GM23338 (cell line): ENCODE measurements at regions not wholly inside any gene's neighbourhood (a gene's known extent, or its start where the extent isn't known, plus 50 kb on each side); places are given as distances from the start of the nearest gene placed in this dataset.
A peak's percentile ranks its signal among the peaks of the same experiment; 100 is the strongest.

ENCODE experiments used
- ATAC-seq: fragments of 200-7000 bp; cut with Tn5 transposase; 3 replicates; pipeline ENCODE4 v1.9.1; 2020
- DNase-seq: peaks from one replicate; pipeline ENCODE4 v3.0.0-alpha.2; 2015; ENCODE audit warnings: low spot score
- H2AFZ ChIP-seq: fragments of 200-600 bp; sonication (generic); 2 replicates; pipeline ENCODE4 v1.8.0; 2016; ENCODE audit warnings: antibody characterized with exemption, mild to moderate bottlenecking, moderate library complexity
- H3F3A ChIP-seq: fragments of 200-600 bp; sonication (generic); replicated peaks from 2 replicates; pipeline ENCODE4 v1.8.0; 2017; ENCODE audit warnings: antibody characterized with exemption, mixed run types, low read depth
- H3K27ac ChIP-seq: fragments of 200-600 bp; sonication (generic); 2 replicates; pipeline ENCODE4 v1.6.1; 2016; ENCODE audit warnings: low read depth
- H3K27me3 ChIP-seq: fragments of 200-600 bp; sonication (generic); 2 replicates; pipeline ENCODE4 v1.8.0; 2016; ENCODE audit warnings: mild to moderate bottlenecking, mixed run types, moderate library complexity; ENCODE audit not compliant: insufficient read depth
- H3K36me3 ChIP-seq: fragments of 200-600 bp; sonication (generic); 2 replicates; pipeline ENCODE4 v1.8.0; 2016; ENCODE audit warnings: mild to moderate bottlenecking; ENCODE audit not compliant: insufficient read depth
- H3K4me1 ChIP-seq: fragments of 200-600 bp; sonication (generic); 2 replicates; pipeline ENCODE4 v1.8.0; 2016; ENCODE audit warnings: mild to moderate bottlenecking, moderate library complexity; ENCODE audit not compliant: insufficient read depth
- H3K4me2 ChIP-seq: fragments of 200-600 bp; sonication (generic); 2 replicates; pipeline ENCODE4 v1.7.1; 2017; ENCODE audit warnings: mixed run types
- H3K4me3 ChIP-seq: fragments of 200-600 bp; sonication (generic); 2 replicates; pipeline ENCODE4 v1.6.1; 2016; ENCODE audit warnings: mixed run types
- H3K79me2 ChIP-seq: fragments of 200-600 bp; sonication (generic); replicated peaks from 2 replicates; pipeline ENCODE4 v1.8.0; 2017; ENCODE audit warnings: mild to moderate bottlenecking; ENCODE audit not compliant: insufficient read depth
- H3K9me2 ChIP-seq: fragments of 200-600 bp; sonication (generic); 2 replicates; pipeline ENCODE4 v1.8.0; 2017; ENCODE audit not compliant: insufficient read depth
- H4K20me1 ChIP-seq: fragments of 200-600 bp; sonication (generic); replicated peaks from 2 replicates; pipeline ENCODE4 v1.8.0; 2017; ENCODE audit warnings: mild to moderate bottlenecking; ENCODE audit not compliant: insufficient read depth
- H3K27ac Mint-ChIP-seq: 2 replicates; pipeline ENCODE4 v1.8.0; 2020; ENCODE audit warnings: inconsistent platforms, mild to moderate bottlenecking, moderate library complexity, mixed read lengths
- H3K27me3 Mint-ChIP-seq: 3 replicates; pipeline ENCODE4 v1.8.0; 2022; ENCODE audit warnings: low read depth, mild to moderate bottlenecking, moderate library complexity, mixed read lengths, inconsistent platforms; ENCODE audit not compliant: insufficient read depth, poor library complexity
- H3K36me3 Mint-ChIP-seq: 3 replicates; pipeline ENCODE4 v1.8.0; 2021; ENCODE audit warnings: low read depth, mild to moderate bottlenecking, inconsistent platforms, moderate library complexity, mixed read lengths
- H3K4me1 Mint-ChIP-seq: 3 replicates; pipeline ENCODE4 v1.8.0; 2020; ENCODE audit warnings: mild to moderate bottlenecking, inconsistent platforms, mixed read lengths
- H3K4me3 Mint-ChIP-seq: 3 replicates; pipeline ENCODE4 v1.8.0; 2021; ENCODE audit warnings: moderate library complexity, mild to moderate bottlenecking, inconsistent platforms, mixed read lengths
- H3K9me3 Mint-ChIP-seq: 3 replicates; pipeline ENCODE4 v1.8.0; 2020; ENCODE audit warnings: moderate library complexity, mild to moderate bottlenecking, inconsistent platforms, mixed read lengths
- CREB1 ChIP-seq: fragments of 250-450 bp; sonication (Bioruptor Pico); IDR thresholded peaks from 2 replicates; pipeline ENCODE4 v1.5.0; 2020; ENCODE audit warnings: low read depth, mild to moderate bottlenecking, moderate library complexity
- EZH2 ChIP-seq: fragments of 200-600 bp; sonication (generic); IDR thresholded peaks from one replicate; pipeline ENCODE4 v1.8.0; 2017; ENCODE audit warnings: antibody characterized with exemption, mild to moderate bottlenecking, low read depth; ENCODE audit not compliant: unreplicated experiment
- EZH2phosphoT487 ChIP-seq: fragments of 200-600 bp; sonication (generic); IDR thresholded peaks from one replicate; pipeline ENCODE4 v1.8.1; 2018; ENCODE audit warnings: antibody characterized with exemption; ENCODE audit not compliant: unreplicated experiment
- JUNB ChIP-seq: IDR thresholded peaks from one replicate; pipeline ENCODE4 v1.6.1; 2016; ENCODE audit warnings: antibody characterized with exemption; ENCODE audit not compliant: unreplicated experiment
- POLR2AphosphoS5 ChIP-seq: IDR thresholded peaks from 2 replicates; pipeline ENCODE4 v1.6.1; 2016; ENCODE audit warnings: antibody characterized with exemption, low read depth
- STAT1 ChIP-seq: IDR thresholded peaks from one replicate; pipeline ENCODE4 v1.6.1; 2016; ENCODE audit warnings: antibody characterized with exemption; ENCODE audit not compliant: unreplicated experiment
- TF ChIP-seq, protein P1 (sequence below): IDR thresholded peaks from one replicate; pipeline ENCODE4 v1.6.1; 2018; ENCODE audit warnings: antibody characterized with exemption; ENCODE audit not compliant: unreplicated experiment
- TF ChIP-seq, protein P2 (sequence below): fragments of 250-450 bp; sonication (Bioruptor Pico); IDR thresholded peaks from 2 replicates; pipeline ENCODE4 v1.5.0; 2020; ENCODE audit warnings: mild to moderate bottlenecking, moderate library complexity
- TF ChIP-seq, protein P3 (sequence below), 2 experiments: fragments of 200-600 bp in 1 of 2; sonication (generic) in 1 of 2; conservative IDR thresholded peaks; 2 replicates each; pipeline versions ENCODE4 v1.5.1 to v1.6.1; 2016 to 2017; ENCODE audit warnings: antibody characterized with exemption in 2 of 2, low read depth in 2 of 2, mild to moderate bottlenecking in 2 of 2, moderate library complexity in 1 of 2

DNA sequence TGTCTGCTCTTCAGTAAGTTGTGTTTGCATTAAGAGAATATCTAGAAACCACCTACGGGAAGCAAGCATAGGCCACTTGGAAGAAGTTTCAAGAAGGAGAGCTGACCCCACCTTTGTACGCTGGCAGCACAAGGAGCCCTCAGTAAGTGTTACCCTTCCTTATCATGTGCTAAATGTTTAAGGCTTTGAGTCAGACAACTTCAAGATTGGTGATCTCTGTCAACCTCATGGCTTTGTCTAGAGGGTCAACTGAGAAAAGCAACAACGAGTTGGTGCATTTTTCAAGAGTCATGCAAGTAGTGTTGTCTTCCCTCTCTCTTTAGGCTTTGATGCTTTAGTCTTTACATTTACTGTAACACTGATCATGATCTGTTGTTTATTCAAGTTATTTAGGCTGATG lies 53.2 kb upstream of the SPTLC3 start:
- no peaks in the 10 kb centered on the region for H3K36me3 ChIP-seq

More for the DNA sequence above, 53.2 kb upstream of the SPTLC3 start:
- no peaks in the 10 kb centered on the region for H3K4me1 Mint-ChIP-seq
- no peak overlapping the region for H3K4me3 ChIP-seq
- H3K4me3 Mint-ChIP-seq, result no peak overlapping the region
- no peak for DNase-seq
- H3K27ac Mint-ChIP-seq, result no peak overlapping the region
- no peak overlapping the region for H3K4me2 ChIP-seq
- H3K9me2 ChIP-seq, result no peaks in the 10 kb centered on the region
- TF ChIP-seq, protein P1, sequence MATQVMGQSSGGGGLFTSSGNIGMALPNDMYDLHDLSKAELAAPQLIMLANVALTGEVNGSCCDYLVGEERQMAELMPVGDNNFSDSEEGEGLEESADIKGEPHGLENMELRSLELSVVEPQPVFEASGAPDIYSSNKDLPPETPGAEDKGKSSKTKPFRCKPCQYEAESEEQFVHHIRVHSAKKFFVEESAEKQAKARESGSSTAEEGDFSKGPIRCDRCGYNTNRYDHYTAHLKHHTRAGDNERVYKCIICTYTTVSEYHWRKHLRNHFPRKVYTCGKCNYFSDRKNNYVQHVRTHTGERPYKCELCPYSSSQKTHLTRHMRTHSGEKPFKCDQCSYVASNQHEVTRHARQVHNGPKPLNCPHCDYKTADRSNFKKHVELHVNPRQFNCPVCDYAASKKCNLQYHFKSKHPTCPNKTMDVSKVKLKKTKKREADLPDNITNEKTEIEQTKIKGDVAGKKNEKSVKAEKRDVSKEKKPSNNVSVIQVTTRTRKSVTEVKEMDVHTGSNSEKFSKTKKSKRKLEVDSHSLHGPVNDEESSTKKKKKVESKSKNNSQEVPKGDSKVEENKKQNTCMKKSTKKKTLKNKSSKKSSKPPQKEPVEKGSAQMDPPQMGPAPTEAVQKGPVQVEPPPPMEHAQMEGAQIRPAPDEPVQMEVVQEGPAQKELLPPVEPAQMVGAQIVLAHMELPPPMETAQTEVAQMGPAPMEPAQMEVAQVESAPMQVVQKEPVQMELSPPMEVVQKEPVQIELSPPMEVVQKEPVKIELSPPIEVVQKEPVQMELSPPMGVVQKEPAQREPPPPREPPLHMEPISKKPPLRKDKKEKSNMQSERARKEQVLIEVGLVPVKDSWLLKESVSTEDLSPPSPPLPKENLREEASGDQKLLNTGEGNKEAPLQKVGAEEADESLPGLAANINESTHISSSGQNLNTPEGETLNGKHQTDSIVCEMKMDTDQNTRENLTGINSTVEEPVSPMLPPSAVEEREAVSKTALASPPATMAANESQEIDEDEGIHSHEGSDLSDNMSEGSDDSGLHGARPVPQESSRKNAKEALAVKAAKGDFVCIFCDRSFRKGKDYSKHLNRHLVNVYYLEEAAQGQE, result no peak
- TF ChIP-seq EZH2 (no peak), EZH2phosphoT487 (no peak), POLR2AphosphoS5 (no peak), JUNB (no peak), STAT1 (no peak), CREB1 (CRISPR knock-in tag) (no peak)
- TF ChIP-seq, protein P2, sequence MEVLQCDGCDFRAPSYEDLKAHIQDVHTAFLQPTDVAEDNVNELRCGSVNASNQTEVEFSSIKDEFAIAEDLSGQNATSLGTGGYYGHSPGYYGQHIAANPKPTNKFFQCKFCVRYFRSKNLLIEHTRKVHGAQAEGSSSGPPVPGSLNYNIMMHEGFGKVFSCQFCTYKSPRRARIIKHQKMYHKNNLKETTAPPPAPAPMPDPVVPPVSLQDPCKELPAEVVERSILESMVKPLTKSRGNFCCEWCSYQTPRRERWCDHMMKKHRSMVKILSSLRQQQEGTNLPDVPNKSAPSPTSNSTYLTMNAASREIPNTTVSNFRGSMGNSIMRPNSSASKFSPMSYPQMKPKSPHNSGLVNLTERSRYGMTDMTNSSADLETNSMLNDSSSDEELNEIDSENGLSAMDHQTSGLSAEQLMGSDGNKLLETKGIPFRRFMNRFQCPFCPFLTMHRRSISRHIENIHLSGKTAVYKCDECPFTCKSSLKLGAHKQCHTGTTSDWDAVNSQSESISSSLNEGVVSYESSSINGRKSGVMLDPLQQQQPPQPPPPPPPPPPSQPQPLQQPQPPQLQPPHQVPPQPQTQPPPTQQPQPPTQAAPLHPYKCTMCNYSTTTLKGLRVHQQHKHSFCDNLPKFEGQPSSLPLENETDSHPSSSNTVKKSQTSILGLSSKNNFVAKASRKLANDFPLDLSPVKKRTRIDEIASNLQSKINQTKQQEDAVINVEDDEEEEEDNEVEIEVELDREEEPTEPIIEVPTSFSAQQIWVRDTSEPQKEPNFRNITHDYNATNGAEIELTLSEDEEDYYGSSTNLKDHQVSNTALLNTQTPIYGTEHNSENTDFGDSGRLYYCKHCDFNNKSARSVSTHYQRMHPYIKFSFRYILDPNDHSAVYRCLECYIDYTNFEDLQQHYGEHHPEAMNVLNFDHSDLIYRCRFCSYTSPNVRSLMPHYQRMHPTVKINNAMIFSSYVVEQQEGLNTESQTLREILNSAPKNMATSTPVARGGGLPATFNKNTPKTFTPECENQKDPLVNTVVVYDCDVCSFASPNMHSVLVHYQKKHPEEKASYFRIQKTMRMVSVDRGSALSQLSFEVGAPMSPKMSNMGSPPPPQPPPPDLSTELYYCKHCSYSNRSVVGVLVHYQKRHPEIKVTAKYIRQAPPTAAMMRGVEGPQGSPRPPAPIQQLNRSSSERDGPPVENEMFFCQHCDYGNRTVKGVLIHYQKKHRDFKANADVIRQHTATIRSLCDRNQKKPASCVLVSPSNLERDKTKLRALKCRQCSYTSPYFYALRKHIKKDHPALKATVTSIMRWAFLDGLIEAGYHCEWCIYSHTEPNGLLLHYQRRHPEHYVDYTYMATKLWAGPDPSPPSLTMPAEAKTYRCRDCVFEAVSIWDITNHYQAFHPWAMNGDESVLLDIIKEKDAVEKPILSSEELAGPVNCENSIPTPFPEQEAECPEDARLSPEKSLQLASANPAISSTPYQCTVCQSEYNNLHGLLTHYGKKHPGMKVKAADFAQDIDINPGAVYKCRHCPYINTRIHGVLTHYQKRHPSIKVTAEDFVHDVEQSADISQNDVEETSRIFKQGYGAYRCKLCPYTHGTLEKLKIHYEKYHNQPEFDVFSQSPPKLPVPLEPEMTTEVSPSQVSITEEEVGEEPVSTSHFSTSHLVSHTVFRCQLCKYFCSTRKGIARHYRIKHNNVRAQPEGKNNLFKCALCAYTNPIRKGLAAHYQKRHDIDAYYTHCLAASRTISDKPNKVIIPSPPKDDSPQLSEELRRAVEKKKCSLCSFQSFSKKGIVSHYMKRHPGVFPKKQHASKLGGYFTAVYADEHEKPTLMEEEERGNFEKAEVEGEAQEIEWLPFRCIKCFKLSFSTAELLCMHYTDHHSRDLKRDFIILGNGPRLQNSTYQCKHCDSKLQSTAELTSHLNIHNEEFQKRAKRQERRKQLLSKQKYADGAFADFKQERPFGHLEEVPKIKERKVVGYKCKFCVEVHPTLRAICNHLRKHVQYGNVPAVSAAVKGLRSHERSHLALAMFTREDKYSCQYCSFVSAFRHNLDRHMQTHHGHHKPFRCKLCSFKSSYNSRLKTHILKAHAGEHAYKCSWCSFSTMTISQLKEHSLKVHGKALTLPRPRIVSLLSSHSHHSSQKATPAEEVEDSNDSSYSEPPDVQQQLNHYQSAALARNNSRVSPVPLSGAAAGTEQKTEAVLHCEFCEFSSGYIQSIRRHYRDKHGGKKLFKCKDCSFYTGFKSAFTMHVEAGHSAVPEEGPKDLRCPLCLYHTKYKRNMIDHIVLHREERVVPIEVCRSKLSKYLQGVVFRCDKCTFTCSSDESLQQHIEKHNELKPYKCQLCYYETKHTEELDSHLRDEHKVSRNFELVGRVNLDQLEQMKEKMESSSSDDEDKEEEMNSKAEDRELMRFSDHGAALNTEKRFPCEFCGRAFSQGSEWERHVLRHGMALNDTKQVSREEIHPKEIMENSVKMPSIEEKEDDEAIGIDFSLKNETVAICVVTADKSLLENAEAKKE (CRISPR knock-in tag), result no peak
- TF ChIP-seq, protein P3, sequence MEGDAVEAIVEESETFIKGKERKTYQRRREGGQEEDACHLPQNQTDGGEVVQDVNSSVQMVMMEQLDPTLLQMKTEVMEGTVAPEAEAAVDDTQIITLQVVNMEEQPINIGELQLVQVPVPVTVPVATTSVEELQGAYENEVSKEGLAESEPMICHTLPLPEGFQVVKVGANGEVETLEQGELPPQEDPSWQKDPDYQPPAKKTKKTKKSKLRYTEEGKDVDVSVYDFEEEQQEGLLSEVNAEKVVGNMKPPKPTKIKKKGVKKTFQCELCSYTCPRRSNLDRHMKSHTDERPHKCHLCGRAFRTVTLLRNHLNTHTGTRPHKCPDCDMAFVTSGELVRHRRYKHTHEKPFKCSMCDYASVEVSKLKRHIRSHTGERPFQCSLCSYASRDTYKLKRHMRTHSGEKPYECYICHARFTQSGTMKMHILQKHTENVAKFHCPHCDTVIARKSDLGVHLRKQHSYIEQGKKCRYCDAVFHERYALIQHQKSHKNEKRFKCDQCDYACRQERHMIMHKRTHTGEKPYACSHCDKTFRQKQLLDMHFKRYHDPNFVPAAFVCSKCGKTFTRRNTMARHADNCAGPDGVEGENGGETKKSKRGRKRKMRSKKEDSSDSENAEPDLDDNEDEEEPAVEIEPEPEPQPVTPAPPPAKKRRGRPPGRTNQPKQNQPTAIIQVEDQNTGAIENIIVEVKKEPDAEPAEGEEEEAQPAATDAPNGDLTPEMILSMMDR (conservative IDR thresholded peaks at IDR 0.05; ENCODE audit: low read depth in 2 of 2), result no peak
- no peaks in the 10 kb centered on the region for H3K4me1 ChIP-seq
- H3F3A ChIP-seq, result no peaks in the 10 kb centered on the region
- ATAC-seq, result no peak
- no peaks in the 10 kb centered on the region for H3K79me2 ChIP-seq
- no peaks in the 10 kb centered on the region for H3K36me3 Mint-ChIP-seq
- no peaks in the 10 kb centered on the region for H3K27me3 ChIP-seq
- no peaks in the 10 kb centered on the region for H3K27me3 Mint-ChIP-seq
- no peaks in the 10 kb centered on the region for H4K20me1 ChIP-seq
- 0 out of 2 replicates have a peak overlapping the region, but pooled peaks have one; percentile 13 for H2AFZ ChIP-seq
- no peaks in the 10 kb centered on the region; the same call in 2 of the 3 replicates for H3K9me3 Mint-ChIP-seq
- H3K27ac ChIP-seq, result no peak overlapping the region
